Lung (tissue), 11 donors: ENCODE measurements at regions not wholly inside any gene's neighbourhood (a gene's known extent, or its start where the extent isn't known, plus 50 kb on each side); places are given as distances from the start of the nearest gene placed in this dataset.

Experiments used
- ATAC-seq: fragments of 200-7000 bp; cut with Tn5 transposase; one replicate; pipeline ENCODE4 v1.9.1; 2020; ENCODE audit warnings: moderate number of reproducible peaks; ENCODE audit not compliant: insufficient read depth, low FRiP score
- DNase-seq, 3 donors: peaks; one replicate each; pipeline ENCODE4 v3.0.0-alpha.2; 2013 to 2017
- H3K27ac ChIP-seq, 2 donors: one replicate each; pipeline ENCODE4 v1.5.1; 2013; ENCODE audit warnings: mild to moderate bottlenecking in 2 of 2, moderate library complexity in 2 of 2, control low read depth in 1 of 2, inconsistent platforms in 1 of 2, low read depth in 1 of 2, low read length in 1 of 2
- H3K27me3 ChIP-seq, 3 donors: one replicate each; pipeline ENCODE4 v1.5.1; 2013; ENCODE audit warnings: low read length in 2 of 3; ENCODE audit not compliant: control insufficient read depth in 3 of 3, insufficient read depth in 3 of 3
- H3K36me3 ChIP-seq, 4 donors: one replicate each; pipeline ENCODE4 v1.5.1; 2013; ENCODE audit warnings: low read length in 4 of 4, mild to moderate bottlenecking in 1 of 4, moderate library complexity in 1 of 4; ENCODE audit not compliant: control insufficient read depth in 4 of 4, insufficient read depth in 4 of 4
- H3K4me1 ChIP-seq, 5 donors: one replicate each; pipeline ENCODE4 v1.5.1; 2013; ENCODE audit warnings: low read length in 5 of 5, mild to moderate bottlenecking in 2 of 5, moderate library complexity in 1 of 5; ENCODE audit not compliant: control insufficient read depth in 5 of 5, insufficient read depth in 5 of 5
- H3K4me3 ChIP-seq: one replicate; pipeline ENCODE4 v1.5.1; 2013; ENCODE audit warnings: mild to moderate bottlenecking, control low read depth, moderate library complexity
- H3K9ac ChIP-seq, 2 donors: one replicate each; pipeline ENCODE4 v1.5.1; 2013; ENCODE audit warnings: low read length in 2 of 2, control low read depth in 1 of 2; ENCODE audit not compliant: insufficient read depth in 1 of 2
- H3K9me3 ChIP-seq, 4 donors: one replicate each; pipeline ENCODE4 v1.5.1; 2013; ENCODE audit warnings: low read length in 3 of 4, mild to moderate bottlenecking in 1 of 4, moderate library complexity in 1 of 4; ENCODE audit not compliant: control insufficient read depth in 4 of 4, insufficient read depth in 3 of 4
- WGBS, 2 donors: extraction: QIAGEN DNeasy Blood & Tissue Kit; methylation state at CpG; one replicate each; pipeline ENCODE4 v1.1.7; 2013; 5-methylcytosine and 5-hydroxymethylcytosine counted together
- TF ChIP-seq, protein P1 (sequence below): IDR thresholded peaks from 2 replicates; pipeline ENCODE4 v1.5.1; 2012; ENCODE audit warnings: mild to moderate bottlenecking; ENCODE audit errors: control extremely low read depth, extremely low read depth
- donor health status: control.
- donor health status: control.
- donor health status: Bipolar disorder and iron deficiency.
- donor health status: healthy.
- donor health status: DM: yes; HTN: yes; CAD: no.

DNA sequence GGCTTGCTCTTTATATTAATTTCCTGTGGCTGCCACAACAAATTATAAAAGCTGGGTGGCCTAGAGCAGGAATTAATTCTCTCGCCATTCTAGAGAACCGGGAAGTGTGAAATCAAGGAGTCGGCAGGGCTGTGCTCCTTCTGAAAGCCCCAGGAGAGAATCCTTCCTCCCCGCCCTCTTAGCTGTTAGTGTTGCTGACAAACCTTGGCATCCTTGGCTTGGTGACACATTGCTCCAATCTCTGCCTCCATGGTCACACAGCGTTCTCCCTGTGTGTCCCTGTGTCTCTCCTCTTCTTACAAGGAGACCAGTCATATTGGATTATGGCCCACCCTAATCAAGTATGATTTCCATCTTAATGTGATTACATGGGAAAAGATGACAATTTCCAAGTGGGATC lies 55.9 kb upstream of the NEURL1B start:
- Histone ChIP-seq H3K9ac (no peak overlapping the region), H3K4me1 (peaks cover 3 to 42% (median 11%) of the 10 kb centered on the region in 5 donors), H3K27ac (peak overlapping the region; percentile 78 to 79), H3K4me3 (no peak overlapping the region), H3K9me3 (no peaks in the 10 kb centered on the region), H3K27me3 (no peaks in the 10 kb centered on the region), H3K36me3 (no peaks in the 10 kb centered on the region)
- 63 to 81% methylated on average over 5 of the region's 5 CpGs for WGBS, 2 donors
- no peak for ATAC-seq
- TF ChIP-seq, protein P1, sequence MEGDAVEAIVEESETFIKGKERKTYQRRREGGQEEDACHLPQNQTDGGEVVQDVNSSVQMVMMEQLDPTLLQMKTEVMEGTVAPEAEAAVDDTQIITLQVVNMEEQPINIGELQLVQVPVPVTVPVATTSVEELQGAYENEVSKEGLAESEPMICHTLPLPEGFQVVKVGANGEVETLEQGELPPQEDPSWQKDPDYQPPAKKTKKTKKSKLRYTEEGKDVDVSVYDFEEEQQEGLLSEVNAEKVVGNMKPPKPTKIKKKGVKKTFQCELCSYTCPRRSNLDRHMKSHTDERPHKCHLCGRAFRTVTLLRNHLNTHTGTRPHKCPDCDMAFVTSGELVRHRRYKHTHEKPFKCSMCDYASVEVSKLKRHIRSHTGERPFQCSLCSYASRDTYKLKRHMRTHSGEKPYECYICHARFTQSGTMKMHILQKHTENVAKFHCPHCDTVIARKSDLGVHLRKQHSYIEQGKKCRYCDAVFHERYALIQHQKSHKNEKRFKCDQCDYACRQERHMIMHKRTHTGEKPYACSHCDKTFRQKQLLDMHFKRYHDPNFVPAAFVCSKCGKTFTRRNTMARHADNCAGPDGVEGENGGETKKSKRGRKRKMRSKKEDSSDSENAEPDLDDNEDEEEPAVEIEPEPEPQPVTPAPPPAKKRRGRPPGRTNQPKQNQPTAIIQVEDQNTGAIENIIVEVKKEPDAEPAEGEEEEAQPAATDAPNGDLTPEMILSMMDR: no peak
- peak in 1 of 3 donors; percentile 62 for DNase-seq

DNA sequence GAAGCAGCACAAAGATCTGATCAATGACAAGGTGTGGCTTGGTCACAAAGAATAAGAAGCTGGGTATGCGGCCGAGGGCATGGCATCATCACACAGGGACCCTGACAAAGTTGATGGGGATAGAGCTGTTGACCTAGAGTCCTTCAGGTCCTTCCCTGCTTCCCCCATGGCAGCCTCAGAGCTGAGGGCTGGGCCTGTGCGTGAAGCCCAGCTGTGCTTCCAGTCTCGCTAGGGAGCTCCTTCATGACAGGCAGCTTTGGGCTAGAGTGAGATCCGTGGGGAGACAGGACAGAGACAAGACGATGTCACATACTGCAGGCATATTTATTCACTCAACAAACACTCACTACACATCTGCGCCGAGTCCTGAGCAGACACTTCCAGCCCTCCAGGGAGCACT lies 56.4 kb upstream of the NEURL1B start:
- ATAC-seq (no peak), DNase-seq (peak in 2 of 3 donors; percentile 47 to 77)
- Histone ChIP-seq H3K9me3 (no peaks in the 10 kb centered on the region), H3K36me3 (no peaks in the 10 kb centered on the region), H3K9ac (no peak overlapping the region), H3K4me3 (no peak overlapping the region), H3K4me1 (peaks cover 3 to 42% (median 12%) of the 10 kb centered on the region in 5 donors), H3K27me3 (no peaks in the 10 kb centered on the region), H3K27ac (peak overlapping the region; percentile 78 to 79)
- WGBS, 2 donors: 67 to 70% methylated on average over 8 of the region's 8 CpGs
- TF ChIP-seq, protein P1: no peak

DNA sequence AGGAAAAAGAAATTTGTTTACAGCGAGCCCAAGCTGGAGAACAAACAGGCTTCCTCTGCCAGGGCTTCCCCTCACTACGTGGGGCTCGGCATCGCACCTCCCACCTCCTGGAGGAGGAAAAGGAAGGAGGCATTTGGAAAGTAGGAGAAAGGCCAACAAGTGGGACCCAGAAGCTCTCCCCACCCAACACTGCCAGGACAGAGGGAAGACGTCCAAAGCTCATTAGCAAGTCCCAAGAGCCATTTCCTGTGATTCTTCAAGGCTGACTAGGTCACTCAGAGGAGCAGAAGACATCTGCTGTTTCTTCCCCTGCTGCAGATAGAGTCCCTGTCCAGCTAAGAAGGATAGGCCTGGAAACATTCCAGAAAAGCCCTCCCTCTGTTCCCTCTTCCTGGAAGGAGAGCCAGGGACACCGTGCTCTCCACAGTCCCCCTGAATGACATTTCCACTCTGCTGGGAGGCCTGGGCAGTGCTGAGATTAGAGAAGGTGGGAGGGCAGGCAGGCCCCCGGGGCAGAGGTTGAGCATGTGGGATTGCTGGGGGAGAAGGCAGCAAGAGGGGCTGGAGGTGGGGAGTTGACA lies 57.0 kb upstream of the NEURL1B start:
- Histone ChIP-seq H3K4me1 (peaks cover 3 to 42% (median 14%) of the 10 kb centered on the region in 5 donors), H3K27ac (peak overlapping the region; percentile 78 to 79), H3K9me3 (no peaks in the 10 kb centered on the region), H3K27me3 (no peaks in the 10 kb centered on the region), H3K36me3 (no peaks in the 10 kb centered on the region), H3K4me3 (no peak overlapping the region), H3K9ac (no peak overlapping the region)
- WGBS, 2 donors: 39 to 71% methylated on average over 7 of the region's 7 CpGs
- ATAC-seq: no peak
- TF ChIP-seq, protein P1: no peak
- peak; percentile 65 to 94 (median 83) for DNase-seq

DNA sequence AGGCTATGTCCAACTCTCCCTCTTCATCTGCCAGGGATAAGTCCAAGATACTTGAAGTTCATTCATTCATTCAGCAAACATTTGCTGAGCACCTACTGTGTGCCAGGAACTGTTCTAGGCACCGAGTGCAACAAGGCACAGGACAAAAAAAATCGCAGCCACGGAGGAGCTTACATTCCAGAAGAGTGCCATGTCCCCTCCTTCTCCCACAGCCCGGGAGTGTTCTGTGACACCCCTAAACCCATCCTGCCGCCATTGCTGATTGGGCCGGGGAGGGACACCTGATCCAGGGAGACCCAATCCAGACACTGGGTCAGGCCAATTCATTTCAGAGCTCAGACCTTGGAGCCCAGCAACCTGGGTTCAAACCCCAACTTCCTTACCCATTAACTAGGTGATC lies 58.1 kb upstream of the NEURL1B start:
- no peak overlapping the region for H3K9ac ChIP-seq
- 91 to 93% methylated on average over 6 of the region's 6 CpGs for WGBS, 2 donors

More for the DNA sequence above, 58.1 kb upstream of the NEURL1B start:
- no peaks in the 10 kb centered on the region for H3K36me3 ChIP-seq
- H3K4me1 ChIP-seq: peaks cover 3 to 42% (median 14%) of the 10 kb centered on the region in 5 donors
- TF ChIP-seq, protein P1: no peak
- no peak for ATAC-seq
- no peak for DNase-seq
- H3K27me3 ChIP-seq: no peaks in the 10 kb centered on the region
- H3K9me3 ChIP-seq: no peaks in the 10 kb centered on the region
- H3K27ac ChIP-seq: peak overlapping the region; percentile 23 to 38
- H3K4me3 ChIP-seq: no peak overlapping the region
